Left kidney (tissue), 1 donor: ENCODE measurements at regions not wholly inside any gene's neighbourhood (a gene's known extent, or its start where the extent isn't known, plus 50 kb on each side); places are given as distances from the start of the nearest gene placed in this dataset.
"Not testable (repeated sequence)": the region's sequence is repeated elsewhere in the genome, so short reads cannot be mapped to it uniquely, and the experiment has no call there.

ENCODE experiments used
- DNase-seq: peaks from one replicate; pipeline ENCODE4 v3.0.0-alpha.2; 2013

GRCh38 chr10:9561821-9562505, 1455.7 kb upstream of the CELF2 start:
- no peak for DNase-seq

- no peak for DNase-seq
Observed at GRCh38 chr10:9577746-9578145, 1439.9 kb upstream of the CELF2 start.

- DNase-seq, result no peak
Observed at GRCh38 chr10:9579110-9579705, 1438.5 kb upstream of the CELF2 start.

- DNase-seq, result not testable (repeated sequence)
Observed at GRCh38 chr10:9582803-9583202, 1434.9 kb upstream of the CELF2 start.

- DNase-seq, result no peak
Observed at GRCh38 chr10:9596368-9596920, 1421.2 kb upstream of the CELF2 start.

GRCh38 chr10:9602998-9603397, 1414.7 kb upstream of the CELF2 start:
- no peak for DNase-seq

GRCh38 chr10:9603972-9604371, 1413.7 kb upstream of the CELF2 start:
- DNase-seq, result no peak

GRCh38 chr10:9605231-9605630, 1412.4 kb upstream of the CELF2 start:
- no peak for DNase-seq

GRCh38 chr10:9608602-9609001, 1409.1 kb upstream of the CELF2 start:
- peak; percentile 24 for DNase-seq

- DNase-seq, result no peak
Observed at GRCh38 chr10:9613338-9614075, 1404.2 kb upstream of the CELF2 start.

- no peak for DNase-seq
Observed at GRCh38 chr10:9615189-9615588, 1402.5 kb upstream of the CELF2 start.

- DNase-seq, result no peak
Observed at GRCh38 chr10:9621216-9621615, 1396.5 kb upstream of the CELF2 start.

GRCh38 chr10:9625304-9625703, 1392.4 kb upstream of the CELF2 start:
- DNase-seq, result no peak

GRCh38 chr10:9634466-9634865, 1383.2 kb upstream of the CELF2 start:
- DNase-seq, result no peak

GRCh38 chr10:9635691-9636090, 1382.0 kb upstream of the CELF2 start:
- no peak for DNase-seq

GRCh38 chr10:9636216-9636615, 1381.5 kb upstream of the CELF2 start:
- no peak for DNase-seq

GRCh38 chr10:9643782-9644181, 1373.9 kb upstream of the CELF2 start:
- DNase-seq, result no peak

GRCh38 chr10:9645404-9645803, 1372.3 kb upstream of the CELF2 start:
- DNase-seq, result no peak

GRCh38 chr10:9645928-9646600, 1371.6 kb upstream of the CELF2 start:
- no peak for DNase-seq

GRCh38 chr10:9654261-9654660, 1363.4 kb upstream of the CELF2 start:
- no peak for DNase-seq

GRCh38 chr10:9656386-9656785, 1361.3 kb upstream of the CELF2 start:
- no peak for DNase-seq

- no peak for DNase-seq
Observed at GRCh38 chr10:9656996-9657395, 1360.7 kb upstream of the CELF2 start.

GRCh38 chr10:9657530-9657929, 1360.1 kb upstream of the CELF2 start:
- DNase-seq, result no peak
